SK-N-MC (cell line): ENCODE measurements at regions not wholly inside any gene's neighbourhood (a gene's known extent, or its start where the extent isn't known, plus 50 kb on each side); places are given as distances from the start of the nearest gene placed in this dataset.

ENCODE experiments used
- EZH2 ChIP-seq: fragments of 200-600 bp; sonication (generic); IDR thresholded peaks from one replicate; pipeline ENCODE4 v1.6.1; 2017; ENCODE audit warnings: antibody characterized with exemption
- FOXP2 ChIP-seq: optimal IDR thresholded peaks from 2 replicates; pipeline ENCODE3; 2011; ENCODE audit warnings: mild to moderate bottlenecking, moderate library complexity; ENCODE audit not compliant: insufficient read depth; ENCODE audit errors: extremely low read length, control extremely low read depth
- POLR2AphosphoS5 ChIP-seq: IDR thresholded peaks from 2 replicates; pipeline ENCODE4 v1.6.1; 2012; ENCODE audit warnings: mild to moderate bottlenecking, low read depth, low read length, borderline replicate concordance

DNA sequence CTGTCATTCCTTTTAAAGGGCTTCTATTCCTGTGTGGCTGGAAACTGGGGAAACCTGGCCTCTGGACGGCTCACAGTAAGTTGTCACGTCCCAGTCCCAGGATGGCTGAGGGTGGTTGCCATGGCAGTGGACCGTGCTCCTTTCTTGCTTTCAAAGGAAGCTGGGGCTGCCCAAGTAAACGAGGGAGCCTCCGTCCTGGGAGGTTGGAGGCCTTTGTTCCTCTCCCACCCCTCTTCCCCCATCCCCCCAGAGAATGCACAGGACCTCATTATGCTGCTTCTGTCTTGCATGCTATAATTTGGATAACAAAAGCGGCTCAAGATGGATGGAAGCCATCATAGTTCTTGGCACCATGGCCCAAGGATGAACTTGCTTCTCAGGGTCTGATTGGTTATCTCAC lies 325.5 kb upstream of the HS6ST1 start:
- TF ChIP-seq POLR2AphosphoS5 (no peak), EZH2 (no peak), FOXP2 (no peak)
